HepG2 (cell line): ENCODE measurements at regions not wholly inside any gene's neighbourhood (a gene's known extent, or its start where the extent isn't known, plus 50 kb on each side); places are given as distances from the start of the nearest gene placed in this dataset.

Experiments used
- ATAC-seq: fragments of 200-7000 bp; cut with Tn5 transposase; 3 replicates; pipeline ENCODE4 v1.9.1; 2020; ENCODE audit warnings: mild to moderate bottlenecking, moderate library complexity
- BruUV-seq: library from RNA; stranded (reverse); fragments of 400-500 nt; replicated peaks from 2 replicates; lab custom pipeline; 2021; lab: Mats Ljungman, UMichigan
- CTCF ChIA-PET: fragments of 300-600 bp; formaldehyde crosslinking; extraction: SDS; loops from one replicate; lab custom pipeline; 2021; ENCODE audit warnings: low total read pairs, inconsistent platforms, low intra/inter-chr PET ratio; lab: Yijun Ruan, JAX
- POLR2A ChIA-PET: fragments of 350-600 bp; sonication (Branson Sonifier 250); formaldehyde crosslinking; loops from one replicate; lab custom pipeline; 2020; ENCODE audit warnings: antibody characterized with exemption, inconsistent platforms; lab: Yijun Ruan, JAX
- DNase-seq: peaks from one replicate; pipeline ENCODE4 v3.0.0-alpha.2; 2015; ENCODE audit warnings: low spot score
- FAIRE-seq: peaks from 3 replicates; lab custom pipeline; 2011; peaks lifted over from hg19 to GRCh38; lab: Jason Lieb, UNC
- H2AFZ ChIP-seq: one replicate; pipeline ENCODE4 v1.6.1; 2011; ENCODE audit warnings: low read length, inconsistent platforms
- H3K27ac ChIP-seq: fragments of 300-600 bp; 3 replicates; pipeline ENCODE4 v1.8.0; 2011; ENCODE audit warnings: mixed run types, mild to moderate bottlenecking, mixed read lengths, low read length, inconsistent platforms; ENCODE audit not compliant: insufficient read depth; ENCODE audit errors: extremely low read length
- H3K27me3 ChIP-seq, 2 experiments: fragments of 200-600 bp in 1 of 2; 2 replicates in 1 of 2; 3 replicates in 1 of 2; pipeline versions ENCODE4 v1.6.0 to v1.8.0; 2011; ENCODE audit warnings: low read length in 2 of 2, mild to moderate bottlenecking in 2 of 2, moderate library complexity in 2 of 2, inconsistent platforms in 1 of 2; ENCODE audit not compliant: insufficient read depth in 2 of 2, control insufficient read depth in 1 of 2
- H3K36me3 ChIP-seq, 2 experiments: fragments of 200-600 bp in 1 of 2; replicated peaks in 1 of 2; 2 replicates in 1 of 2; 3 replicates in 1 of 2; pipeline versions ENCODE4 v1.5.1 to v1.8.0; 2011; ENCODE audit warnings: low read length in 2 of 2, inconsistent platforms in 1 of 2; ENCODE audit not compliant: insufficient read depth in 2 of 2, control insufficient read depth in 1 of 2
- H3K4me1 ChIP-seq: 2 replicates; pipeline ENCODE4 v1.5.1; 2012; ENCODE audit warnings: low read length, inconsistent platforms; ENCODE audit not compliant: insufficient read depth
- H3K4me2 ChIP-seq: 2 replicates; pipeline ENCODE4 v1.6.0; 2011; ENCODE audit warnings: low read depth, low read length, inconsistent platforms
- H3K4me3 ChIP-seq, 3 experiments: fragments of 200-600 bp in 1 of 3; sonication (generic), shearing (Covaris generic) in 1 of 3; replicated peaks in 1 of 3; 2 replicates each; pipeline ENCODE4 v1.5.1; 2011 to 2016; ENCODE audit warnings: low read length in 3 of 3, inconsistent platforms in 2 of 3, low read depth in 2 of 3, mild to moderate bottlenecking in 2 of 3, control low read depth in 1 of 3, mixed read lengths in 1 of 3; ENCODE audit not compliant: insufficient read depth in 1 of 3
- H3K79me2 ChIP-seq: one replicate; pipeline ENCODE4 v1.6.1; 2011; ENCODE audit warnings: low read length, inconsistent platforms; ENCODE audit not compliant: insufficient read depth
- H3K9ac ChIP-seq: 2 replicates; pipeline ENCODE4 v1.6.0; 2011; ENCODE audit warnings: mild to moderate bottlenecking, low read depth, low read length, inconsistent platforms; ENCODE audit not compliant: insufficient read depth
- H3K9me3 ChIP-seq: 2 replicates; pipeline ENCODE4 v1.5.1; 2012; ENCODE audit warnings: mild to moderate bottlenecking, low read length
- H4K20me1 ChIP-seq: 2 replicates; pipeline ENCODE4 v1.6.0; 2011; ENCODE audit warnings: inconsistent platforms, mild to moderate bottlenecking, low read length, moderate library complexity; ENCODE audit not compliant: insufficient read depth
- DMAP1 ChIP-seq: IDR thresholded peaks from 2 replicates; pipeline ENCODE4 v1.6.1; 2016
- E2F2 ChIP-seq: sonication (generic); formaldehyde crosslinking; IDR thresholded peaks from 2 replicates; pipeline ENCODE4 v1.4.0; 2020; ENCODE audit warnings: missing genetic modification reagents, borderline replicate concordance
- GMEB1 ChIP-seq: sonication (generic); formaldehyde crosslinking; IDR thresholded peaks from 2 replicates; pipeline ENCODE4 v1.5.1; 2020; ENCODE audit warnings: missing genetic modification reagents, mild to moderate bottlenecking, borderline replicate concordance
- GPBP1L1 ChIP-seq: sonication (generic); formaldehyde crosslinking; IDR thresholded peaks from 2 replicates; pipeline ENCODE4 v1.5.0; 2020; ENCODE audit warnings: mild to moderate bottlenecking, missing genetic modification reagents
- MIER3 ChIP-seq: IDR thresholded peaks from 2 replicates; pipeline ENCODE4 v1.6.1; 2016; ENCODE audit warnings: missing compliant biosample characterization, borderline replicate concordance
- RXRA ChIP-seq: sonication (generic); formaldehyde crosslinking; IDR thresholded peaks from 2 replicates; pipeline ENCODE4 v1.5.1; 2020; ENCODE audit warnings: missing genetic modification reagents
- TAF15 ChIP-seq: fragments of 200-400 bp; formaldehyde crosslinking; IDR thresholded peaks from one replicate; pipeline ENCODE4 v1.6.1; 2018; ENCODE audit warnings: mild to moderate bottlenecking, low read depth, low read length; ENCODE audit not compliant: poor library complexity, severe bottlenecking
- ZHX1 ChIP-seq: sonication (generic); formaldehyde crosslinking; IDR thresholded peaks from 2 replicates; pipeline ENCODE4 v1.8.1; 2022; ENCODE audit warnings: low read depth, mild to moderate bottlenecking, missing genetic modification reagents
- ZNF468 ChIP-seq: sonication (generic); formaldehyde crosslinking; IDR thresholded peaks from 2 replicates; pipeline ENCODE4 v1.8.0; 2022; ENCODE audit warnings: mild to moderate bottlenecking, moderate library complexity, missing genetic modification reagents
- ZNF558 ChIP-seq: sonication (generic); formaldehyde crosslinking; IDR thresholded peaks from 2 replicates; pipeline ENCODE4 v1.9.0; 2022; ENCODE audit warnings: mild to moderate bottlenecking, missing genetic modification reagents, borderline replicate concordance
- ZNF644 ChIP-seq: IDR thresholded peaks from 2 replicates; pipeline ENCODE4 v1.6.1; 2016; ENCODE audit warnings: low read depth
- ZNF670 ChIP-seq: sonication (generic); formaldehyde crosslinking; IDR thresholded peaks from 2 replicates; pipeline ENCODE4 v1.8.0; 2022; ENCODE audit warnings: mild to moderate bottlenecking, missing genetic modification reagents, borderline replicate concordance
- ZNF788 ChIP-seq: sonication (generic); formaldehyde crosslinking; IDR thresholded peaks from 2 replicates; pipeline ENCODE4 v1.5.0; 2020; ENCODE audit warnings: mild to moderate bottlenecking, missing genetic modification reagents, borderline replicate concordance
- WGBS: methylation state at CpG from one replicate; pipeline ENCODE4 v1.1.6; 2017; ENCODE audit warnings: low lambda C conversion rate; 5-methylcytosine and 5-hydroxymethylcytosine counted together
- in situ Hi-C: cut with HindIII; loops from 2 replicates; pipeline ENCODE4 v1.10.0; 2017; ENCODE audit warnings: low pct_unique_long_range_greater_than_20kb; ENCODE audit not compliant: extremely low pct_ligation_motif_present
- intact Hi-C: fragments of 100-400 bp; cut with micrococcal nuclease; formaldehyde crosslinking; loops from one replicate; pipeline ENCODE4 v1.10.0; 2022; ENCODE audit not compliant: unreplicated experiment

GRCh38 chr7:69422574-69422985 is 175.7 kb upstream of the AUTS2 start:
- in situ Hi-C loops, result no loop called here
- ChIA-PET POLR2A (no interaction called here), CTCF (no interaction called here)
- no peak overlapping the region for H3K4me2 ChIP-seq
- no TSS peak for BruUV-seq
- no peak overlapping the region for H3K4me3 ChIP-seq
- no peak for FAIRE-seq
- TF ChIP-seq ZNF788, result no peak
- TF ChIP-seq ZHX1 (CRISPR knock-in tag), result no peak
- DNase-seq, result no peak
- H3K27ac ChIP-seq, result no peak overlapping the region
- H3K27me3 ChIP-seq, result no peaks in the 10 kb centered on the region
- no peak overlapping the region for H2AFZ ChIP-seq
- no peaks in the 10 kb centered on the region for H3K9me3 ChIP-seq
- 13% methylated on average over 4 of the region's 4 CpGs for WGBS
- no peaks in the 10 kb centered on the region for H3K36me3 ChIP-seq
- no peak overlapping the region for H3K9ac ChIP-seq
- intact Hi-C loops, result no loop called here
- no peak for ATAC-seq
- H4K20me1 ChIP-seq, result no peaks in the 10 kb centered on the region
- H3K4me1 ChIP-seq, result no peaks in the 10 kb centered on the region
- no peaks in the 10 kb centered on the region for H3K79me2 ChIP-seq

GRCh38 chr7:69426705-69427104 is 171.6 kb upstream of the AUTS2 start:
- WGBS, result 28% methylated on average over 7 of the region's 7 CpGs
- Histone ChIP-seq H4K20me1 (no peaks in the 10 kb centered on the region), H3K79me2 (no peaks in the 10 kb centered on the region), H3K9me3 (no peaks in the 10 kb centered on the region), H3K27ac (no peak overlapping the region), H3K4me2 (no peak overlapping the region), H2AFZ (no peak overlapping the region), H3K27me3 (no peaks in the 10 kb centered on the region), H3K4me3 (no peak overlapping the region), H3K36me3 (no peaks in the 10 kb centered on the region), H3K9ac (no peak overlapping the region), H3K4me1 (no peaks in the 10 kb centered on the region)
- FAIRE-seq (no peak), DNase-seq (no peak), ATAC-seq (no peak)
- in situ Hi-C loops, result no loop called here
- CTCF ChIA-PET, result no interaction called here
- no TSS peak for BruUV-seq
- intact Hi-C loops, result no loop called here
- POLR2A ChIA-PET, result no interaction called here
- TF ChIP-seq ZNF468 (CRISPR knock-in tag) (no peak), GPBP1L1 (CRISPR knock-in tag) (no peak), E2F2 (CRISPR knock-in tag) (no peak), GMEB1 (CRISPR knock-in tag) (no peak), TAF15 (no peak), MIER3 (CRISPR knock-in tag) (no peak), ZNF644 (no peak), DMAP1 (CRISPR knock-in tag) (no peak), ZNF558 (CRISPR knock-in tag) (no peak), ZNF670 (CRISPR knock-in tag) (no peak), RXRA (CRISPR knock-in tag) (no peak)
